Astrocyte of the cerebellum (primary cell): ENCODE measurements at regions not wholly inside any gene's neighbourhood (a gene's known extent, or its start where the extent isn't known, plus 50 kb on each side); places are given as distances from the start of the nearest gene placed in this dataset.

Experiments used
- DNase-seq: peaks from one replicate; pipeline ENCODE4 v3.0.0-alpha.2; 2011; ENCODE audit warnings: low read depth
- H3K4me3 ChIP-seq: 2 replicates; pipeline ENCODE4 v1.5.1; 2011; ENCODE audit warnings: mild to moderate bottlenecking, low read depth, low read length, moderate library complexity
- CTCF ChIP-seq: IDR thresholded peaks from 2 replicates; pipeline ENCODE4 v1.5.1; 2012; ENCODE audit warnings: low read length, low read depth, moderate library complexity, mild to moderate bottlenecking; ENCODE audit errors: missing control alignments
- in situ Hi-C: cut with HindIII; loops from 2 replicates; pipeline ENCODE4 v1.10.0; 2017; ENCODE audit warnings: low sequenced_read_pairs

- TF ChIP-seq CTCF, result no peak
- H3K4me3 ChIP-seq, result no peak overlapping the region
- DNase-seq, result no peak
- in situ Hi-C loops, result no loop called here
Observed at GRCh38 chr3:117644203-117644602, 934.6 kb downstream of the TUSC7 start.

- in situ Hi-C loops, result no loop called here
- no peak overlapping the region for H3K4me3 ChIP-seq
- TF ChIP-seq CTCF, result no peak
- peak; percentile 13 for DNase-seq
Observed at GRCh38 chr3:117645561-117646242, 936.1 kb downstream of the TUSC7 start.

GRCh38 chr3:117647435-117647834 is 937.9 kb downstream of the TUSC7 start:
- DNase-seq, result no peak
- no peak for TF ChIP-seq CTCF
- H3K4me3 ChIP-seq, result no peak overlapping the region
- in situ Hi-C loops, result no loop called here

GRCh38 chr3:117651246-117651645 is 941.7 kb downstream of the TUSC7 start:
- in situ Hi-C loops, result no loop called here
- DNase-seq, result no peak
- no peak for TF ChIP-seq CTCF
- H3K4me3 ChIP-seq, result no peak overlapping the region

GRCh38 chr3:117656391-117656790 is 946.8 kb downstream of the TUSC7 start:
- in situ Hi-C loops, result no loop called here

GRCh38 chr3:117657278-117657677 is 947.7 kb downstream of the TUSC7 start:
- no peak for DNase-seq
- in situ Hi-C loops, result no loop called here
- no peak for TF ChIP-seq CTCF
- H3K4me3 ChIP-seq, result no peak overlapping the region

More at GRCh38 chr3:117656391-117656790, 946.8 kb downstream of the TUSC7 start:
- H3K4me3 ChIP-seq, result no peak overlapping the region
- DNase-seq, result no peak
- TF ChIP-seq CTCF, result no peak
